ENCODE measurements at regions not wholly inside any gene's neighbourhood (a gene's known extent, or its start where the extent isn't known, plus 50 kb on each side); places are given as distances from the start of the nearest gene placed in this dataset.

- H3K4me1 ChIP-seq (ENCODE audit: control insufficient read depth, insufficient read depth, low read length) = no peaks in the 10 kb centered on the region
- no peaks in the 10 kb centered on the region for H3K9me3 ChIP-seq (ENCODE audit: control insufficient read depth in 2 of 2, low read length in 2 of 2)
- no peaks in the 10 kb centered on the region for H3K36me3 ChIP-seq (ENCODE audit: control insufficient read depth in 2 of 2, insufficient read depth in 2 of 2, low read length in 2 of 2)
- no peak overlapping the region for H3K9ac ChIP-seq (ENCODE audit: low read length in 2 of 2)
- H3K27me3 ChIP-seq (ENCODE audit: control insufficient read depth in 1 of 2, insufficient read depth in 2 of 2, low read length in 2 of 2) = no peaks in the 10 kb centered on the region
- H3K27ac ChIP-seq (ENCODE audit: low read length) = no peak overlapping the region
- no peak overlapping the region for H3K4me3 ChIP-seq (ENCODE audit: low read length in 2 of 2)
These were observed 163.0 kb upstream of the CCDC179 start for GRCh38 chr11:23023319-23023718.

- no peak overlapping the region for H3K9ac ChIP-seq (ENCODE audit: low read length in 2 of 2)
- no peaks in the 10 kb centered on the region for H3K36me3 ChIP-seq (ENCODE audit: control insufficient read depth in 2 of 2, insufficient read depth in 2 of 2, low read length in 2 of 2)
- no peak overlapping the region for H3K27ac ChIP-seq (ENCODE audit: low read length)
- H3K9me3 ChIP-seq (ENCODE audit: control insufficient read depth in 2 of 2, low read length in 2 of 2) = no peaks in the 10 kb centered on the region
- H3K4me1 ChIP-seq (ENCODE audit: control insufficient read depth, insufficient read depth, low read length) = no peaks in the 10 kb centered on the region
- H3K4me3 ChIP-seq (ENCODE audit: low read length in 2 of 2) = no peak overlapping the region
- H3K27me3 ChIP-seq (ENCODE audit: control insufficient read depth in 1 of 2, insufficient read depth in 2 of 2, low read length in 2 of 2) = no peaks in the 10 kb centered on the region
These were observed 180.8 kb upstream of the CCDC179 start for GRCh38 chr11:23041001-23041503.

GRCh38 chr11:23058656-23059055, 198.4 kb upstream of the CCDC179 start:
- H3K4me1 ChIP-seq (ENCODE audit: control insufficient read depth, insufficient read depth, low read length) = no peaks in the 10 kb centered on the region
- no peaks in the 10 kb centered on the region for H3K9me3 ChIP-seq (ENCODE audit: control insufficient read depth in 2 of 2, low read length in 2 of 2)
- H3K27ac ChIP-seq (ENCODE audit: low read length) = no peak overlapping the region

GRCh38 chr11:23063276-23063675, 203.0 kb upstream of the CCDC179 start:
- no peaks in the 10 kb centered on the region for H3K27me3 ChIP-seq (ENCODE audit: control insufficient read depth in 1 of 2, insufficient read depth in 2 of 2, low read length in 2 of 2)
- no peak overlapping the region for H3K27ac ChIP-seq (ENCODE audit: low read length)
- no peaks in the 10 kb centered on the region for H3K4me1 ChIP-seq (ENCODE audit: control insufficient read depth, insufficient read depth, low read length)
- H3K4me3 ChIP-seq (ENCODE audit: low read length in 2 of 2) = no peak overlapping the region
- no peak overlapping the region for H3K9ac ChIP-seq (ENCODE audit: low read length in 2 of 2)
- no peaks in the 10 kb centered on the region for H3K36me3 ChIP-seq (ENCODE audit: control insufficient read depth in 2 of 2, insufficient read depth in 2 of 2, low read length in 2 of 2)
- no peaks in the 10 kb centered on the region for H3K9me3 ChIP-seq (ENCODE audit: control insufficient read depth in 2 of 2, low read length in 2 of 2)

More at GRCh38 chr11:23058656-23059055, 198.4 kb upstream of the CCDC179 start:
- Histone ChIP-seq H3K4me3 (ENCODE audit: low read length in 2 of 2) (no peak overlapping the region), H3K9ac (ENCODE audit: low read length in 2 of 2) (no peak overlapping the region), H3K27me3 (ENCODE audit: control insufficient read depth in 1 of 2, insufficient read depth in 2 of 2, low read length in 2 of 2) (no peaks in the 10 kb centered on the region), H3K36me3 (ENCODE audit: control insufficient read depth in 2 of 2, insufficient read depth in 2 of 2, low read length in 2 of 2) (no peaks in the 10 kb centered on the region)

- no peaks in the 10 kb centered on the region for H3K27me3 ChIP-seq (ENCODE audit: control insufficient read depth in 1 of 2, insufficient read depth in 2 of 2, low read length in 2 of 2)
- H3K4me1 ChIP-seq (ENCODE audit: control insufficient read depth, insufficient read depth, low read length) = no peaks in the 10 kb centered on the region
- no peak overlapping the region for H3K4me3 ChIP-seq (ENCODE audit: low read length in 2 of 2)
- H3K27ac ChIP-seq (ENCODE audit: low read length) = no peak overlapping the region
- H3K36me3 ChIP-seq (ENCODE audit: control insufficient read depth in 2 of 2, insufficient read depth in 2 of 2, low read length in 2 of 2) = no peaks in the 10 kb centered on the region
- no peaks in the 10 kb centered on the region for H3K9me3 ChIP-seq (ENCODE audit: control insufficient read depth in 2 of 2, low read length in 2 of 2)
- no peak overlapping the region for H3K9ac ChIP-seq (ENCODE audit: low read length in 2 of 2)
These were observed 218.2 kb upstream of the CCDC179 start for GRCh38 chr11:23078289-23078971.

GRCh38 chr11:23079382-23079813, 219.1 kb upstream of the CCDC179 start:
- H3K4me3 ChIP-seq (ENCODE audit: low read length in 2 of 2) = no peak overlapping the region
- H3K9me3 ChIP-seq (ENCODE audit: control insufficient read depth in 2 of 2, low read length in 2 of 2) = no peaks in the 10 kb centered on the region
- no peaks in the 10 kb centered on the region for H3K36me3 ChIP-seq (ENCODE audit: control insufficient read depth in 2 of 2, insufficient read depth in 2 of 2, low read length in 2 of 2)
- no peaks in the 10 kb centered on the region for H3K27me3 ChIP-seq (ENCODE audit: control insufficient read depth in 1 of 2, insufficient read depth in 2 of 2, low read length in 2 of 2)
- no peak overlapping the region for H3K27ac ChIP-seq (ENCODE audit: low read length)
- no peak overlapping the region for H3K9ac ChIP-seq (ENCODE audit: low read length in 2 of 2)
- H3K4me1 ChIP-seq (ENCODE audit: control insufficient read depth, insufficient read depth, low read length) = no peaks in the 10 kb centered on the region

- no peaks in the 10 kb centered on the region for H3K9me3 ChIP-seq (ENCODE audit: control insufficient read depth in 2 of 2, low read length in 2 of 2)
- H3K4me3 ChIP-seq (ENCODE audit: low read length in 2 of 2) = no peak overlapping the region
- H3K36me3 ChIP-seq (ENCODE audit: control insufficient read depth in 2 of 2, insufficient read depth in 2 of 2, low read length in 2 of 2) = no peaks in the 10 kb centered on the region
- H3K27me3 ChIP-seq (ENCODE audit: control insufficient read depth in 1 of 2, insufficient read depth in 2 of 2, low read length in 2 of 2) = no peaks in the 10 kb centered on the region
- no peaks in the 10 kb centered on the region for H3K4me1 ChIP-seq (ENCODE audit: control insufficient read depth, insufficient read depth, low read length)
- no peak overlapping the region for H3K9ac ChIP-seq (ENCODE audit: low read length in 2 of 2)
- no peak overlapping the region for H3K27ac ChIP-seq (ENCODE audit: low read length)
These were observed 227.1 kb upstream of the CCDC179 start for GRCh38 chr11:23087407-23087806.

- H3K36me3 ChIP-seq (ENCODE audit: control insufficient read depth in 2 of 2, insufficient read depth in 2 of 2, low read length in 2 of 2) = no peaks in the 10 kb centered on the region
- no peaks in the 10 kb centered on the region for H3K9me3 ChIP-seq (ENCODE audit: control insufficient read depth in 2 of 2, low read length in 2 of 2)
- H3K4me1 ChIP-seq (ENCODE audit: control insufficient read depth, insufficient read depth, low read length) = no peaks in the 10 kb centered on the region
- H3K27me3 ChIP-seq (ENCODE audit: control insufficient read depth in 1 of 2, insufficient read depth in 2 of 2, low read length in 2 of 2) = no peaks in the 10 kb centered on the region
- no peak overlapping the region for H3K9ac ChIP-seq (ENCODE audit: low read length in 2 of 2)
- no peak overlapping the region for H3K27ac ChIP-seq (ENCODE audit: low read length)
- H3K4me3 ChIP-seq (ENCODE audit: low read length in 2 of 2) = no peak overlapping the region
These were observed 230.4 kb upstream of the CCDC179 start for GRCh38 chr11:23090659-23091058.

- H3K27ac ChIP-seq (ENCODE audit: low read length) = no peak overlapping the region
- no peak overlapping the region for H3K9ac ChIP-seq (ENCODE audit: low read length in 2 of 2)
- no peaks in the 10 kb centered on the region for H3K36me3 ChIP-seq (ENCODE audit: control insufficient read depth in 2 of 2, insufficient read depth in 2 of 2, low read length in 2 of 2)
- H3K27me3 ChIP-seq (ENCODE audit: control insufficient read depth in 1 of 2, insufficient read depth in 2 of 2, low read length in 2 of 2) = no peaks in the 10 kb centered on the region
- H3K4me1 ChIP-seq (ENCODE audit: control insufficient read depth, insufficient read depth, low read length) = no peaks in the 10 kb centered on the region
- no peaks in the 10 kb centered on the region for H3K9me3 ChIP-seq (ENCODE audit: control insufficient read depth in 2 of 2, low read length in 2 of 2)
- no peak overlapping the region for H3K4me3 ChIP-seq (ENCODE audit: low read length in 2 of 2)
These were observed 235.4 kb upstream of the CCDC179 start for GRCh38 chr11:23095650-23096189.

- no peaks in the 10 kb centered on the region for H3K9me3 ChIP-seq (ENCODE audit: control insufficient read depth in 2 of 2, low read length in 2 of 2)
- H3K4me3 ChIP-seq (ENCODE audit: low read length in 2 of 2) = no peak overlapping the region
- H3K27ac ChIP-seq (ENCODE audit: low read length) = no peak overlapping the region
- H3K9ac ChIP-seq (ENCODE audit: low read length in 2 of 2) = no peak overlapping the region
- H3K27me3 ChIP-seq (ENCODE audit: control insufficient read depth in 1 of 2, insufficient read depth in 2 of 2, low read length in 2 of 2) = no peaks in the 10 kb centered on the region
- no peaks in the 10 kb centered on the region for H3K36me3 ChIP-seq (ENCODE audit: control insufficient read depth in 2 of 2, insufficient read depth in 2 of 2, low read length in 2 of 2)
- H3K4me1 ChIP-seq (ENCODE audit: control insufficient read depth, insufficient read depth, low read length) = no peaks in the 10 kb centered on the region
These were observed 237.6 kb upstream of the CCDC179 start for GRCh38 chr11:23097891-23098290.

- H3K4me1 ChIP-seq (ENCODE audit: control insufficient read depth, insufficient read depth, low read length) = no peaks in the 10 kb centered on the region
- no peak overlapping the region for H3K9ac ChIP-seq (ENCODE audit: low read length in 2 of 2)
- H3K27ac ChIP-seq (ENCODE audit: low read length) = no peak overlapping the region
- no peaks in the 10 kb centered on the region for H3K36me3 ChIP-seq (ENCODE audit: control insufficient read depth in 2 of 2, insufficient read depth in 2 of 2, low read length in 2 of 2)
- no peaks in the 10 kb centered on the region for H3K27me3 ChIP-seq (ENCODE audit: control insufficient read depth in 1 of 2, insufficient read depth in 2 of 2, low read length in 2 of 2)
- no peak overlapping the region for H3K4me3 ChIP-seq (ENCODE audit: low read length in 2 of 2)
- no peaks in the 10 kb centered on the region for H3K9me3 ChIP-seq (ENCODE audit: control insufficient read depth in 2 of 2, low read length in 2 of 2)
These were observed 239.0 kb upstream of the CCDC179 start for GRCh38 chr11:23099256-23099655.

Measured in stomach smooth muscle (tissue), 2 donors.